Adrenal gland (tissue), 5 donors: ENCODE measurements at regions not wholly inside any gene's neighbourhood (a gene's known extent, or its start where the extent isn't known, plus 50 kb on each side); places are given as distances from the start of the nearest gene placed in this dataset.
"Not testable (repeated sequence)": the region's sequence is repeated elsewhere in the genome, so short reads cannot be mapped to it uniquely, and the experiment has no call there.

Experiments used
- CTCF ChIP-seq, 6 experiments: fragments of 450-650 bp in 4 of 6; fragments of 200-600 bp in 2 of 6; sonication (generic) in 1 of 6; IDR thresholded peaks; 1 replicate in 5 of 6; 2 replicates in 1 of 6; pipeline versions ENCODE4 v1.5.1 to v1.8.0; 2016 to 2021; ENCODE audit warnings: antibody characterized with exemption in 6 of 6, mild to moderate bottlenecking in 2 of 6, moderate library complexity in 1 of 6
- POLR2A ChIP-seq, 2 donors: fragments of 450-650 bp; IDR thresholded peaks; one replicate each; pipeline ENCODE4 v1.6.1; 2017; ENCODE audit warnings: antibody characterized with exemption in 2 of 2, mild to moderate bottlenecking in 2 of 2, moderate library complexity in 1 of 2
- donor health status: DM: no; HTN: no; CAD: no.

DNA sequence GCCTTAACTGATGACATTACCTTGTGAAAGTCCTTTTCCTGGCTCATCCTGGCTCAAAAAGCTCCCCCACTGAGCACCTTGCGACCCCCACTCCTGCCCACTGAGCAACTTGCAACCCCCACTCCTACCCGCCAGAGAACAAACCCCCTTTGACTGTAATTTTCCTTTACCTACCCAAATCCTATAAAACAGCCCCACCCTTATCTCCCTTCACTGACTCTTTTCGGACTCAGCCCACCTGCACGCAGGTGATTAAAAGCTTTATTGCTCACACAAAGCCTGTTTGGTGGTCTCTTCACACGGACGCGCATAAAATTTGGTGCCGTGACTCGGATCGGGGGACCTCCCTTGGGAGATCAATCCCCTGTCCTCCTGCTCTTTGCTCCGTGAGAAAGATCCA lies 124.4 kb upstream of the MAP2 start:
- not testable (repeated sequence) for TF ChIP-seq POLR2A, CTCF (IDR thresholded peaks at IDR 0.05)
